ENCODE measurements at regions not wholly inside any gene's neighbourhood (a gene's known extent, or its start where the extent isn't known, plus 50 kb on each side); places are given as distances from the start of the nearest gene placed in this dataset.

DNA sequence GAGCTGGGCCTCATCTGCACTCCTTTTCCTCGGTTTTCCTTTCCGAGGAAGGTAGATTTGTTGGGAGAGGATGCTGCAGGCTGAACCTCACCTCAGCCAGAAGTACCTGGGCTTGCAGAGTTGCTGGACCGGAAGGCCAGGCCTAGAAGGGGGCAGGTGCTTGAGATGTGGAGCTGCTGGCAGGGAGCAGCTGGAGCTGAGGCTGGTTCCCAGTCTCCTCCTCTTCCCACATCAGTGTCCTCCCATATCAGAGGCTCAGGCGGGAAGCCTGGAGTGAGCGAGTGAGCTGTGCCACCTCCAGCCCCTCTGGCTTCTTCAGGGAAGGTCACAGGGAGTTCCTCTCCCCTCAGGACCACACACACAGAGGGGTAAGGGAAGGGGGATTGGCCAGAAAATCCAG is 259.4 kb downstream of the GADD45G start:
- DNase-seq: no peak

DNA sequence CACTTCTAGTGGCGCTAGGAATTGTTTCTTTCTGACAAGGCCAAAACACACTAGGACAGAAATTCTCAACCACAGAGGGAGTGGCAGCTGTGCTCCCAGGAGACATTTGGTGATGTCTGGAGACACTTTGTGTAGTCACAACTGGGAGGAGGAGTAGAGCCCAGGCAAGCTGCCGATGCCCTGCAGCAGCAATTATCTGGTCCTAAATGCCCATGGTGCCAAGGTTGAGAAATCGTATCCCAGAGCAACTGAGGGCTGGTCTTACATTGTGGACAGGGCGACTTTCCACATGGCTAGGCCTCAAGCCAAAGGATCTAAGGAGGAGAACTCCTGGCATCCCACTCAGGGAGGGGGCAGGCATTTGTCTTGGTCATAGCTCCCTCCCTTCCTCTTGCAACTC is 259.9 kb downstream of the GADD45G start:
- Histone ChIP-seq H3K27me3 (replicated peaks; ENCODE audit: insufficient read depth, low read length) (no peaks in the 10 kb centered on the region), H2AFZ (ENCODE audit: low read length) (no peak overlapping the region), H3K9me2 (replicated peaks; ENCODE audit: insufficient read depth, low read length) (no peaks in the 10 kb centered on the region), H3K27ac (ENCODE audit: low read length) (no peak overlapping the region), H3K4me2 (ENCODE audit: low read depth, low read length) (no peak overlapping the region), H3K4me1 (ENCODE audit: low read length) (no peaks in the 10 kb centered on the region), H3F3A (ENCODE audit: insufficient read depth, low read length) (no peaks in the 10 kb centered on the region), H3K9ac (ENCODE audit: low read length) (no peak overlapping the region), H4K20me1 (ENCODE audit: insufficient read depth, low read length) (no peaks in the 10 kb centered on the region), H3K4me3 (ENCODE audit: low read length) (no peak overlapping the region), H3K79me2 (ENCODE audit: low read length) (no peaks in the 10 kb centered on the region), H3K9me3 (replicated peaks; ENCODE audit: insufficient read depth, low read length) (no peaks in the 10 kb centered on the region), H3K36me3 (replicated peaks; ENCODE audit: insufficient read depth, low read length) (no peaks in the 10 kb centered on the region)
- no peak for DNase-seq
- TF ChIP-seq CTCF (IDR thresholded peaks at IDR 0.05; ENCODE audit: low read length) (no peak), EZH2phosphoT487 (IDR thresholded peaks at IDR 0.05; ENCODE audit: low read length) (no peak), EZH2 (optimal IDR thresholded peaks at IDR 0.05; ENCODE audit: low read depth, low read length) (no peak)

More for the DNA sequence above, 259.4 kb downstream of the GADD45G start:
- no peak overlapping the region for H3K27ac ChIP-seq (ENCODE audit: low read length)
- no peaks in the 10 kb centered on the region for H3K4me1 ChIP-seq (ENCODE audit: low read length)
- H3K27me3 ChIP-seq (replicated peaks; ENCODE audit: insufficient read depth, low read length): no peaks in the 10 kb centered on the region
- no peaks in the 10 kb centered on the region for H3F3A ChIP-seq (ENCODE audit: insufficient read depth, low read length)
- no peak for TF ChIP-seq EZH2 (optimal IDR thresholded peaks at IDR 0.05; ENCODE audit: low read depth, low read length)
- TF ChIP-seq EZH2phosphoT487 (IDR thresholded peaks at IDR 0.05; ENCODE audit: low read length): no peak
- TF ChIP-seq CTCF (IDR thresholded peaks at IDR 0.05; ENCODE audit: low read length): no peak
- no peaks in the 10 kb centered on the region for H3K36me3 ChIP-seq (replicated peaks; ENCODE audit: insufficient read depth, low read length)
- H3K79me2 ChIP-seq (ENCODE audit: low read length): no peaks in the 10 kb centered on the region
- H3K4me3 ChIP-seq (ENCODE audit: low read length): no peak overlapping the region
- no peaks in the 10 kb centered on the region for H4K20me1 ChIP-seq (ENCODE audit: insufficient read depth, low read length)
- no peak overlapping the region for H3K4me2 ChIP-seq (ENCODE audit: low read depth, low read length)
- H3K9me2 ChIP-seq (replicated peaks; ENCODE audit: insufficient read depth, low read length): no peaks in the 10 kb centered on the region
- no peak overlapping the region for H3K9ac ChIP-seq (ENCODE audit: low read length)
- no peak overlapping the region for H2AFZ ChIP-seq (ENCODE audit: low read length)
- no peaks in the 10 kb centered on the region for H3K9me3 ChIP-seq (replicated peaks; ENCODE audit: insufficient read depth, low read length)

DNA sequence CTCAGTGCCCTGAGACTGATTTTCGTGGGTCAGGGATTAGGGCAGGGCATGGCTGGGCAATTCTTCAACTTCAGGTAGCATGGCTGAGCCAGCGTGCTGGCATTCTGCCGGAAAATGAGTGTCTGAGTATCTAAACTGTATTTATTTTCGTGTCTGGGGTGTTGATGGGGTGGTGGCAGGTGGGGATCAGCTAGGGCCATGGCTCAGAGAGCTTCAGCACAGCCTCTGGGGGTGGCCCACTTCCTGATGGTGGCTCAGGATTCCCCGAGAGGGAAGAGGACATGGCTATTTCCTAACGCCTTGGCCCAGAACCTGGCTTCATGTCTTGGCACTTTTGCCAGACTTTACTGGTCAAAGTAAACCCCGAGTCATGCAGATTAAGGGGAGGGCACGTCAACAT is 260.5 kb downstream of the GADD45G start:
- Histone ChIP-seq H3F3A (ENCODE audit: insufficient read depth, low read length) (no peaks in the 10 kb centered on the region), H3K4me3 (ENCODE audit: low read length) (no peak overlapping the region), H3K9ac (ENCODE audit: low read length) (no peak overlapping the region), H3K36me3 (replicated peaks; ENCODE audit: insufficient read depth, low read length) (no peaks in the 10 kb centered on the region), H3K79me2 (ENCODE audit: low read length) (no peaks in the 10 kb centered on the region), H3K9me2 (replicated peaks; ENCODE audit: insufficient read depth, low read length) (no peaks in the 10 kb centered on the region), H3K4me1 (ENCODE audit: low read length) (no peaks in the 10 kb centered on the region), H2AFZ (ENCODE audit: low read length) (no peak overlapping the region), H3K27ac (ENCODE audit: low read length) (no peak overlapping the region), H4K20me1 (ENCODE audit: insufficient read depth, low read length) (no peaks in the 10 kb centered on the region), H3K27me3 (replicated peaks; ENCODE audit: insufficient read depth, low read length) (no peaks in the 10 kb centered on the region), H3K9me3 (replicated peaks; ENCODE audit: insufficient read depth, low read length) (no peaks in the 10 kb centered on the region), H3K4me2 (ENCODE audit: low read depth, low read length) (no peak overlapping the region)
- DNase-seq: no peak
- no peak for TF ChIP-seq CTCF (IDR thresholded peaks at IDR 0.05; ENCODE audit: low read length)
- TF ChIP-seq EZH2 (optimal IDR thresholded peaks at IDR 0.05; ENCODE audit: low read depth, low read length): no peak
- no peak for TF ChIP-seq EZH2phosphoT487 (IDR thresholded peaks at IDR 0.05; ENCODE audit: low read length)
